Panc1 (cell line): ENCODE measurements at regions not wholly inside any gene's neighbourhood (a gene's known extent, or its start where the extent isn't known, plus 50 kb on each side); places are given as distances from the start of the nearest gene placed in this dataset.

Experiments
- ATAC-seq: fragments of 200-7000 bp; cut with Tn5 transposase; 2 replicates; pipeline ENCODE4 v1.9.1; 2020; ENCODE audit warnings: mild to moderate bottlenecking, moderate library complexity
- BruUV-seq: library from RNA; stranded (reverse); fragments of 400-500 nt; replicated peaks from 2 replicates; lab custom pipeline; 2021; lab: Mats Ljungman, UMichigan
- CTCF ChIA-PET: fragments of 300-600 bp; sonication (Branson Sonifier 250); formaldehyde crosslinking; loops from one replicate; lab custom pipeline; 2022; ENCODE audit warnings: antibody characterized with exemption; lab: Charles Lee
- POLR2A ChIA-PET: fragments of 300-600 bp; sonication (Branson Sonifier 250); formaldehyde crosslinking; loops from one replicate; lab custom pipeline; 2022; ENCODE audit warnings: antibody characterized with exemption; lab: Charles Lee
- DNase-seq: peaks from one replicate; pipeline ENCODE4 v3.0.0-alpha.2; 2010; ENCODE audit warnings: low read depth, low spot score
- H3K27ac ChIP-seq: 2 replicates; pipeline ENCODE4 v1.5.1; 2011; ENCODE audit warnings: mild to moderate bottlenecking, low read length, inconsistent platforms
- H3K27me3 ChIP-seq: fragments of 200-500 bp; sonication (Bioruptor generic); 2 replicates; pipeline ENCODE4 v1.6.0; 2014; ENCODE audit warnings: low read length, inconsistent platforms; ENCODE audit not compliant: control insufficient read depth, insufficient read depth
- H3K36me3 ChIP-seq: fragments of 200-500 bp; sonication (Bioruptor generic); 2 replicates; pipeline ENCODE4 v1.5.1; 2014; ENCODE audit warnings: inconsistent platforms, mild to moderate bottlenecking, low read length, moderate library complexity; ENCODE audit not compliant: control insufficient read depth, insufficient read depth
- H3K4me1 ChIP-seq: 2 replicates; pipeline ENCODE4 v1.5.1; 2011; ENCODE audit warnings: inconsistent platforms, mild to moderate bottlenecking, low read length, moderate library complexity; ENCODE audit not compliant: control insufficient read depth, insufficient read depth
- H3K4me3 ChIP-seq, 2 experiments: 2 replicates each; pipeline ENCODE4 v1.5.1; 2011 to 2012; ENCODE audit warnings: low read depth in 2 of 2, low read length in 2 of 2, mild to moderate bottlenecking in 2 of 2, inconsistent platforms in 1 of 2, moderate library complexity in 1 of 2
- H3K9me3 ChIP-seq: fragments of 200-500 bp; sonication (Bioruptor generic); 2 replicates; pipeline ENCODE4 v1.5.1; 2014; ENCODE audit warnings: low read depth, mild to moderate bottlenecking, inconsistent platforms, low read length, moderate library complexity; ENCODE audit not compliant: control insufficient read depth, insufficient read depth
- POLR2AphosphoS5 ChIP-seq: IDR thresholded peaks from 2 replicates; pipeline ENCODE4 v1.6.1; 2012; ENCODE audit warnings: mild to moderate bottlenecking, low read depth, low read length, moderate library complexity
- REST ChIP-seq, 2 experiments: IDR thresholded peaks; 2 replicates each; pipeline ENCODE4 v1.6.1; 2011 to 2012; ENCODE audit warnings: low read depth in 2 of 2, control low read depth in 1 of 2, low read length in 1 of 2, mild to moderate bottlenecking in 1 of 2, moderate library complexity in 1 of 2; ENCODE audit not compliant: insufficient read depth in 1 of 2
- SIN3A ChIP-seq: IDR thresholded peaks from 2 replicates; pipeline ENCODE4 v1.6.1; 2012; ENCODE audit warnings: low read depth, mild to moderate bottlenecking, low read length, moderate library complexity, borderline replicate concordance; ENCODE audit not compliant: insufficient read depth
- TCF7L2 ChIP-seq: IDR thresholded peaks from 2 replicates; pipeline ENCODE4 v1.6.1; 2011; ENCODE audit warnings: mild to moderate bottlenecking, low read depth, low read length, inconsistent platforms
- in situ Hi-C: cut with HindIII; loops from 2 replicates; pipeline ENCODE4 v1.10.0; 2016; ENCODE audit warnings: low sequenced_read_pairs, low pct_unique_long_range_greater_than_20kb
- intact Hi-C: fragments of 100-400 bp; cut with micrococcal nuclease; formaldehyde crosslinking; loops from one replicate; pipeline ENCODE4 v1.10.0; 2022; ENCODE audit not compliant: unreplicated experiment
- TF ChIP-seq, protein P1 (sequence below): fragments of 450-650 bp; IDR thresholded peaks from 2 replicates; pipeline ENCODE4 v1.5.1; 2017; ENCODE audit warnings: mild to moderate bottlenecking

DNA sequence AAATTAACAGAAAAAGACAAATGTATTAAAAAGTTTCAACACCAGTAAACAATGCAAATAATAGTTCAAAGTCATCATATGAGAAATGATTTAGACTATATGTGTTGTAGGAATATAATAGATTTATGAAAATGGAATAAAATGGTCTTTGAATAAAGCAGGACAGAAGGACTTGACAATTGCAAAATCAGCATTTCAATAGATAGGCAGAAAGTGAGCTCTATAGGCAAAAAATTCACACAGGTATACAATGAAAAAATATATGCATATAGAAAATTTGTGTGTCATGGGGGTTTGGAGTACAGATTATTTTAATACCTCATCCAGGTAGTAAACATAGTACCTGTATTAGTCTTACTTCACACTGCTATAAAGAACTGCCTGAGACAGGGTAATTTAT lies 571.1 kb upstream of the EYS start:
- ATAC-seq (no peak), DNase-seq (no peak)
- Histone ChIP-seq H3K4me3 (no peak overlapping the region), H3K36me3 (no peaks in the 10 kb centered on the region), H3K27me3 (no peaks in the 10 kb centered on the region), H3K9me3 (no peaks in the 10 kb centered on the region), H3K4me1 (no peaks in the 10 kb centered on the region), H3K27ac (no peak overlapping the region)
- intact Hi-C loops, result no loop called here
- POLR2A ChIA-PET, result no interaction called here
- in situ Hi-C loops, result no loop called here
- BruUV-seq, result no TSS peak
- TF ChIP-seq SIN3A, result no peak
- TF ChIP-seq REST (IDR thresholded peaks at IDR 0.05; ENCODE audit: insufficient read depth in 1 of 2, low read depth in 2 of 2, low read length in 1 of 2), result no peak
- no peak for TF ChIP-seq POLR2AphosphoS5
- TF ChIP-seq, protein P1, sequence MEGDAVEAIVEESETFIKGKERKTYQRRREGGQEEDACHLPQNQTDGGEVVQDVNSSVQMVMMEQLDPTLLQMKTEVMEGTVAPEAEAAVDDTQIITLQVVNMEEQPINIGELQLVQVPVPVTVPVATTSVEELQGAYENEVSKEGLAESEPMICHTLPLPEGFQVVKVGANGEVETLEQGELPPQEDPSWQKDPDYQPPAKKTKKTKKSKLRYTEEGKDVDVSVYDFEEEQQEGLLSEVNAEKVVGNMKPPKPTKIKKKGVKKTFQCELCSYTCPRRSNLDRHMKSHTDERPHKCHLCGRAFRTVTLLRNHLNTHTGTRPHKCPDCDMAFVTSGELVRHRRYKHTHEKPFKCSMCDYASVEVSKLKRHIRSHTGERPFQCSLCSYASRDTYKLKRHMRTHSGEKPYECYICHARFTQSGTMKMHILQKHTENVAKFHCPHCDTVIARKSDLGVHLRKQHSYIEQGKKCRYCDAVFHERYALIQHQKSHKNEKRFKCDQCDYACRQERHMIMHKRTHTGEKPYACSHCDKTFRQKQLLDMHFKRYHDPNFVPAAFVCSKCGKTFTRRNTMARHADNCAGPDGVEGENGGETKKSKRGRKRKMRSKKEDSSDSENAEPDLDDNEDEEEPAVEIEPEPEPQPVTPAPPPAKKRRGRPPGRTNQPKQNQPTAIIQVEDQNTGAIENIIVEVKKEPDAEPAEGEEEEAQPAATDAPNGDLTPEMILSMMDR, result no peak
- TF ChIP-seq TCF7L2, result no peak
- CTCF ChIA-PET, result no interaction called here

GRCh38 chr6:66277400-66277799 lies 570.4 kb upstream of the EYS start:
- ChIA-PET POLR2A (no interaction called here), CTCF (no interaction called here)
- in situ Hi-C loops (no loop called here), intact Hi-C loops (no loop called here)
- DNase-seq, result no peak
- no peak overlapping the region for H3K4me3 ChIP-seq
- H3K4me1 ChIP-seq, result no peaks in the 10 kb centered on the region
- TF ChIP-seq, protein P1, result no peak
- TF ChIP-seq POLR2AphosphoS5 (no peak), SIN3A (no peak), REST (IDR thresholded peaks at IDR 0.05; ENCODE audit: insufficient read depth in 1 of 2, low read depth in 2 of 2, low read length in 1 of 2) (no peak), TCF7L2 (no peak)
- H3K27ac ChIP-seq, result no peak overlapping the region
- H3K9me3 ChIP-seq, result no peaks in the 10 kb centered on the region
- no TSS peak for BruUV-seq
- no peak for ATAC-seq
- H3K27me3 ChIP-seq, result no peaks in the 10 kb centered on the region
- H3K36me3 ChIP-seq, result no peaks in the 10 kb centered on the region
